22Rv1 (cell line): ENCODE measurements at regions not wholly inside any gene's neighbourhood (a gene's known extent, or its start where the extent isn't known, plus 50 kb on each side); places are given as distances from the start of the nearest gene placed in this dataset.

Experiments
- CTCF ChIP-seq: fragments of 450-650 bp; IDR thresholded peaks from 2 replicates; pipeline ENCODE4 v1.5.1; 2017; ENCODE audit warnings: mild to moderate bottlenecking
- ZFX ChIP-seq: fragments of 450-650 bp; IDR thresholded peaks from 2 replicates; pipeline ENCODE4 v1.6.1; 2017; ENCODE audit warnings: antibody characterized with exemption, borderline replicate concordance

DNA sequence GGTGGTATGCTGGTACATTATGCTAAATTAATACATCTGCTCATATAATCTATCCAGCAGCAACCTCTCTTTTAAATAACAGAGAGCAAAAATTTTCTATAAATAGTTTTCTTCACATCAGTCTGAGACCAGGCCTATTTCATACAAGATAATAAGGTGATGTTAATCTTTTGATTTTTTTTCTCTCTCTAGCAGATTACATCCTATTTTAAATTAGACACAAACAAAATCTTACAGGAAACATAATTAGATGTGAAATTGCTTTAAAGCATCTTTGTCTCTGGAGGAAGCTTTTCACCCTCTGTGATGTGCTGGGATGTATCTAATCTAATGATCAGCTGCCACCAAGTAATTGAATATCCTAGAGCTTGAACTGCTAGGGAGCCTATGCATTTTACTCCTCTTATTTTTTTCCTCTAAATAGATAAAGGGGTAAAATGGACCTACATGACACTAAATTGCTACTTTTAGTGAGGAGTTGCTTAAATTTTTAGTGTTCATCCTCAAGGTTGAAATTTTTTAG lies 165.5 kb downstream of the MANEA start:
- no peak for TF ChIP-seq CTCF
- TF ChIP-seq ZFX: no peak
